WERI-Rb-1 (cell line): ENCODE measurements at regions not wholly inside any gene's neighbourhood (a gene's known extent, or its start where the extent isn't known, plus 50 kb on each side); places are given as distances from the start of the nearest gene placed in this dataset.

ENCODE experiments used
- DNase-seq: peaks from one replicate; pipeline ENCODE4 v3.0.0-alpha.2; 2020
- H3K27ac ChIP-seq: fragments of 250-450 bp; sonication (Bioruptor Pico); 2 replicates; pipeline ENCODE4 v1.5.1; 2020; ENCODE audit warnings: mild to moderate bottlenecking, moderate library complexity
- H3K27me3 ChIP-seq: fragments of 250-450 bp; sonication (Bioruptor Pico); 2 replicates; pipeline ENCODE4 v1.5.1; 2021; ENCODE audit warnings: mild to moderate bottlenecking, low read depth, moderate library complexity; ENCODE audit not compliant: insufficient read depth, severe bottlenecking
- H3K36me3 ChIP-seq: fragments of 250-450 bp; sonication (Bioruptor Pico); 2 replicates; pipeline ENCODE4 v1.5.1; 2020; ENCODE audit warnings: mild to moderate bottlenecking, moderate library complexity
- H3K4me3 ChIP-seq: 2 replicates; pipeline ENCODE4 v1.5.1; 2011; ENCODE audit warnings: low read depth, mild to moderate bottlenecking, control low read depth, low read length
- H3K9me3 ChIP-seq: fragments of 250-450 bp; sonication (Bioruptor Pico); 2 replicates; pipeline ENCODE4 v1.5.1; 2021; ENCODE audit warnings: mild to moderate bottlenecking, moderate library complexity; ENCODE audit not compliant: severe bottlenecking
- CTCF ChIP-seq: IDR thresholded peaks from 2 replicates; pipeline ENCODE4 v1.5.1; 2011; ENCODE audit warnings: low read depth, mild to moderate bottlenecking, control low read depth, inconsistent platforms, low read length

DNA sequence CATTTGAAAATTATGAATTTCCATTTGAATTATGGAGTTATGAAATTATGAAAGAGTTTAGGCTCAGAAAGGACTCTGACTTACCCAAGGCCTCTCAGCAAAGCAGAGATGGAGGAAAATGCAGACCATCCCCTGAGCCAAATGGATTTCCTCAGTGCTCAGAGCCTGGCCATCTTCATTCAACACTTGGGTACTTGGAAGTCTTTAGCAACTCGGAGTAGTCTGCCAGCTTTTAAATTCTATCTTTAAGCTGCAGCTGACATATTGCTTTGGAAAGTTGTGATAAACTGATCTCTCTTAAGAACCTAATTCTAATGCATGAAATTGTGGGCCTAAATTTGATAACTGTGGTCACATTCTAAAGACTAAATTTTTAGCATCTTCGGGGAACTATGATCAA, 315.4 kb downstream of the SAMD5 start:
- TF ChIP-seq CTCF, result no peak
- Histone ChIP-seq H3K4me3 (no peak overlapping the region), H3K27ac (no peak overlapping the region), H3K9me3 (no peaks in the 10 kb centered on the region), H3K27me3 (no peaks in the 10 kb centered on the region), H3K36me3 (no peaks in the 10 kb centered on the region)
- no peak for DNase-seq

GRCh38 chr6:147825848-147826247, 317.4 kb downstream of the SAMD5 start:
- H3K9me3 ChIP-seq, result no peaks in the 10 kb centered on the region
- no peaks in the 10 kb centered on the region for H3K27me3 ChIP-seq
- no peak for TF ChIP-seq CTCF
- no peak for DNase-seq
- H3K36me3 ChIP-seq, result no peaks in the 10 kb centered on the region
- H3K27ac ChIP-seq, result no peak overlapping the region
- H3K4me3 ChIP-seq, result no peak overlapping the region

DNA sequence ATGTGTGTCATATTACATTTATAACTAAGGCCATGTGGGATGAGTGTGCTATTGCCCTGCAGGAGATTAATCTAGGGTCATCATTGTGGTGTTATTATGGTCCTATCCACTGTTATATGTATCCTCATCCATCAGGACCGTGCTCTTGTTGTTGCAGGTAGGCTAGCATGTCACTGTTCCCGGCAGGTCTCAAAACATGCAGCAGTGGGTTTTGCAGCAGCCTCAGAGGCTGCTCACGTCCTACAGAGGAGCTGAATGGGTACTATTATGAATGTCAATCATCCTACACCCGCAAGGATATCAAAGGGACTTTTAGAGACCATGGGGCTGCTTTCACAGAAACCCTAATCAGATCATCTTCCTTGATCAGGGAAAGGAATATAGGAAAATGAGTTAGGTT, 318.2 kb downstream of the SAMD5 start:
- DNase-seq, result no peak
- Histone ChIP-seq H3K4me3 (no peak overlapping the region), H3K27me3 (no peaks in the 10 kb centered on the region), H3K9me3 (no peaks in the 10 kb centered on the region), H3K27ac (no peak overlapping the region), H3K36me3 (no peaks in the 10 kb centered on the region)
- no peak for TF ChIP-seq CTCF

GRCh38 chr6:147829418-147829817, 320.9 kb downstream of the SAMD5 start:
- no peak overlapping the region for H3K27ac ChIP-seq
- no peak for TF ChIP-seq CTCF
- no peaks in the 10 kb centered on the region for H3K36me3 ChIP-seq
- no peaks in the 10 kb centered on the region for H3K27me3 ChIP-seq
- no peak overlapping the region for H3K4me3 ChIP-seq
- DNase-seq, result no peak
- no peaks in the 10 kb centered on the region for H3K9me3 ChIP-seq

DNA sequence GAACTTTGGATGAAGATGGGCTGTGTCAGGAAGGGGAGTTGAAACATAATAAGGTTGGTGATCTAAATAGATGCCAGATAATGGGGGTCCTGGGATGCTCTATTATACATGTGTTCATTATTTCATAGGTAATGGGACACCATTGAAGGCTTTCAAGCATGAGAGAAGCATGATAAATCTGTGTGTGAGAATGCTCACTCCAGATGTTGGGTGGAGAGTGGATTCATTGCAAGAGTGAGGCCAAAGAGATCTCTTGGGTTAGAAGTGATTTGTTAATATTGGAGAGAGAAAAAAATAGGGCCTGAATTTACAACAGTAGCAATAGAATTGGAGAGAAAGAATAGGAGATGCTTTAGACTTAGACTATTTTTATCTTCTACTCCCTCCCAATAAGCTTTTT, 321.3 kb downstream of the SAMD5 start:
- Histone ChIP-seq H3K27ac (no peak overlapping the region), H3K36me3 (no peaks in the 10 kb centered on the region), H3K9me3 (no peaks in the 10 kb centered on the region), H3K27me3 (no peaks in the 10 kb centered on the region), H3K4me3 (no peak overlapping the region)
- no peak for TF ChIP-seq CTCF
- DNase-seq, result no peak

DNA sequence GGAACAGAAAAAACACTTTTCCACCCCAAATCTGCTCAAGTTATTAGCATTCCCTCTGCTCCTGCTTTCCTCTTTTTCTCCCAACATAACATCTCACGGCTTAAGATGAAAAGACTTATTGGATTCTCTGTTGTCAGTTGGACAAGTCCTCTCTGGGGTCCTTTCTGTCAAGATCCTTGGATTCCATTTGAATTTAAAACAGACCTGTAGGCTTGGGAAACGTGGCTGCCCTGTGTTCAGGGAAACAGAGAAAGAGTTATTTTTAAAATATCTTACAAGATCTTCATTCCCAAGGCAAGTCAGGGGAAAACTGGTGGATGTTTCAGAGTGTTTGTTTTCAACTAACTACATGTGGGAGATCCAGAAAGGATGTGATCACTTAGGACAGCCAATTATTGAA, 322.9 kb downstream of the SAMD5 start:
- H3K36me3 ChIP-seq, result no peaks in the 10 kb centered on the region

More for the DNA sequence above, 322.9 kb downstream of the SAMD5 start:
- Histone ChIP-seq H3K4me3 (no peak overlapping the region), H3K9me3 (no peaks in the 10 kb centered on the region), H3K27me3 (no peaks in the 10 kb centered on the region), H3K27ac (no peak overlapping the region)
- DNase-seq, result no peak
- TF ChIP-seq CTCF, result no peak
